Endothelial cell of umbilical vein (primary cell): ENCODE measurements at regions not wholly inside any gene's neighbourhood (a gene's known extent, or its start where the extent isn't known, plus 50 kb on each side); places are given as distances from the start of the nearest gene placed in this dataset.

ENCODE experiments used
- CTCF ChIP-seq, 2 donors: IDR thresholded peaks; 1 replicate in 1 of 2; 2 replicates in 1 of 2; pipeline ENCODE4 v1.5.1; 2011; ENCODE audit warnings: low read length in 2 of 2, mild to moderate bottlenecking in 2 of 2, moderate library complexity in 2 of 2, control low read depth in 1 of 2, inconsistent platforms in 1 of 2, low read depth in 1 of 2; ENCODE audit not compliant: insufficient read depth in 1 of 2; ENCODE audit errors: extremely low read depth in 1 of 2
- EZH2 ChIP-seq: IDR thresholded peaks from 2 replicates; pipeline ENCODE4 v1.6.1; 2012; ENCODE audit warnings: borderline replicate concordance, low read depth, mild to moderate bottlenecking, moderate library complexity, low read length, inconsistent platforms; ENCODE audit not compliant: severe bottlenecking
- FOS ChIP-seq: IDR thresholded peaks from 2 replicates; pipeline ENCODE4 v1.6.1; 2011; ENCODE audit warnings: mild to moderate bottlenecking, low read length, moderate library complexity, borderline replicate concordance; ENCODE audit not compliant: insufficient read depth
- JUN ChIP-seq: IDR thresholded peaks from 2 replicates; pipeline ENCODE4 v1.6.1; 2011; ENCODE audit warnings: borderline replicate concordance, low read depth; ENCODE audit not compliant: insufficient read length, insufficient read depth
- POLR2A ChIP-seq: IDR thresholded peaks from 2 replicates; pipeline ENCODE4 v1.6.1; 2012; ENCODE audit warnings: low read depth, mild to moderate bottlenecking, control low read depth, low read length
- POLR2AphosphoS5 ChIP-seq: IDR thresholded peaks from 2 replicates; pipeline ENCODE4 v1.6.1; 2012; ENCODE audit warnings: low read depth, mild to moderate bottlenecking, control low read depth, low read length, moderate library complexity; ENCODE audit not compliant: insufficient read depth

GRCh38 chr13:61294467-61295191, 121.0 kb downstream of the PCDH20 start:
- TF ChIP-seq CTCF (IDR thresholded peaks at IDR 0.05; ENCODE audit: extremely low read depth in 1 of 2, insufficient read depth in 1 of 2, low read depth in 1 of 2, low read length in 2 of 2) (no peak), POLR2AphosphoS5 (no peak), JUN (no peak), FOS (no peak), POLR2A (no peak), EZH2 (no peak)
